ENCODE measurements at regions not wholly inside any gene's neighbourhood (a gene's known extent, or its start where the extent isn't known, plus 50 kb on each side); places are given as distances from the start of the nearest gene placed in this dataset.

GRCh38 chr3:83946554-83946953 lies 1012.2 kb upstream of the CADM2 start:
- 70% methylated on average over 4 of the region's 4 CpGs for WGBS
- Histone ChIP-seq H3K9me3 (ENCODE audit: insufficient read depth, low read depth, low read length) (no peaks in the 10 kb centered on the region), H3K27ac (ENCODE audit: low read depth, low read length) (no peak overlapping the region)

GRCh38 chr3:83948771-83949170 lies 1010.0 kb upstream of the CADM2 start:
- Histone ChIP-seq H3K27ac (ENCODE audit: low read depth, low read length) (no peak overlapping the region), H3K4me1 (ENCODE audit: insufficient read depth, low read length) (0 out of 2 replicates have a peak, but pooled peaks cover 4% of the 10 kb centered on the region)
- WGBS, result no CpG with 5 or more reads among the region's 1 CpG

More at GRCh38 chr3:83946554-83946953, 1012.2 kb upstream of the CADM2 start:
- Histone ChIP-seq H3K27me3 (ENCODE audit: insufficient read depth, low read length) (no peaks in the 10 kb centered on the region), H3K36me3 (ENCODE audit: insufficient read depth, low read length) (no peaks in the 10 kb centered on the region), H3K4me3 (ENCODE audit: low read length) (no peak overlapping the region), H3K9ac (ENCODE audit: low read depth, low read length) (no peak overlapping the region), H3K4me1 (ENCODE audit: insufficient read depth, low read length) (no peaks in the 10 kb centered on the region)

GRCh38 chr3:83953417-83954089 lies 1005.2 kb upstream of the CADM2 start:
- Histone ChIP-seq H3K4me1 (ENCODE audit: insufficient read depth, low read length) (peaks cover 11% of the 10 kb centered on the region; the same call in 1 of the 2 replicates), H3K9ac (ENCODE audit: low read depth, low read length) (no peak overlapping the region), H3K4me3 (ENCODE audit: low read length) (no peak overlapping the region), H3K27ac (ENCODE audit: low read depth, low read length) (no peak overlapping the region), H3K36me3 (ENCODE audit: insufficient read depth, low read length) (no peaks in the 10 kb centered on the region), H3K9me3 (ENCODE audit: insufficient read depth, low read depth, low read length) (no peaks in the 10 kb centered on the region), H3K27me3 (ENCODE audit: insufficient read depth, low read length) (no peaks in the 10 kb centered on the region)
- 88% methylated on average over 1 of the region's 3 CpGs for WGBS

More at GRCh38 chr3:83948771-83949170, 1010.0 kb upstream of the CADM2 start:
- Histone ChIP-seq H3K4me3 (ENCODE audit: low read length) (no peak overlapping the region), H3K36me3 (ENCODE audit: insufficient read depth, low read length) (no peaks in the 10 kb centered on the region), H3K27me3 (ENCODE audit: insufficient read depth, low read length) (no peaks in the 10 kb centered on the region), H3K9ac (ENCODE audit: low read depth, low read length) (no peak overlapping the region), H3K9me3 (ENCODE audit: insufficient read depth, low read depth, low read length) (no peaks in the 10 kb centered on the region)

GRCh38 chr3:83956431-83956830 lies 1002.4 kb upstream of the CADM2 start:
- no peaks in the 10 kb centered on the region for H3K27me3 ChIP-seq (ENCODE audit: insufficient read depth, low read length)
- H3K9me3 ChIP-seq (ENCODE audit: insufficient read depth, low read depth, low read length), result no peaks in the 10 kb centered on the region
- 91% methylated on average over 3 of the region's 3 CpGs for WGBS
- peaks cover 11% of the 10 kb centered on the region; the same call in 1 of the 2 replicates for H3K4me1 ChIP-seq (ENCODE audit: insufficient read depth, low read length)
- H3K27ac ChIP-seq (ENCODE audit: low read depth, low read length), result no peak overlapping the region
- no peak overlapping the region for H3K4me3 ChIP-seq (ENCODE audit: low read length)
- no peak overlapping the region for H3K9ac ChIP-seq (ENCODE audit: low read depth, low read length)
- H3K36me3 ChIP-seq (ENCODE audit: insufficient read depth, low read length), result no peaks in the 10 kb centered on the region

- H3K27me3 ChIP-seq (ENCODE audit: insufficient read depth, low read length), result no peaks in the 10 kb centered on the region
- no peak overlapping the region for H3K9ac ChIP-seq (ENCODE audit: low read depth, low read length)
- WGBS, result 92% methylated on average over 7 of the region's 7 CpGs
- no peak overlapping the region for H3K4me3 ChIP-seq (ENCODE audit: low read length)
- no peaks in the 10 kb centered on the region for H3K4me1 ChIP-seq (ENCODE audit: insufficient read depth, low read length)
- H3K9me3 ChIP-seq (ENCODE audit: insufficient read depth, low read depth, low read length), result no peaks in the 10 kb centered on the region; the same call in 1 of the 2 replicates
- no peak overlapping the region for H3K27ac ChIP-seq (ENCODE audit: low read depth, low read length)
- H3K36me3 ChIP-seq (ENCODE audit: insufficient read depth, low read length), result no peaks in the 10 kb centered on the region
Measured at GRCh38 chr3:83968356-83968755, 990.4 kb upstream of the CADM2 start.

GRCh38 chr3:83971666-83972065 lies 987.1 kb upstream of the CADM2 start:
- Histone ChIP-seq H3K27me3 (ENCODE audit: insufficient read depth, low read length) (no peaks in the 10 kb centered on the region), H3K4me3 (ENCODE audit: low read length) (no peak overlapping the region), H3K36me3 (ENCODE audit: insufficient read depth, low read length) (no peaks in the 10 kb centered on the region), H3K9me3 (ENCODE audit: insufficient read depth, low read depth, low read length) (no peaks in the 10 kb centered on the region), H3K9ac (ENCODE audit: low read depth, low read length) (no peak overlapping the region), H3K27ac (ENCODE audit: low read depth, low read length) (no peak overlapping the region), H3K4me1 (ENCODE audit: insufficient read depth, low read length) (no peaks in the 10 kb centered on the region)
- 98% methylated on average over 1 of the region's 1 CpG for WGBS

GRCh38 chr3:84008623-84009022 lies 950.2 kb upstream of the CADM2 start:
- no peaks in the 10 kb centered on the region for H3K36me3 ChIP-seq (ENCODE audit: insufficient read depth, low read length)
- 90% methylated on average over 1 of the region's 1 CpG for WGBS
- H3K4me1 ChIP-seq (ENCODE audit: insufficient read depth, low read length), result no peaks in the 10 kb centered on the region
- no peak overlapping the region for H3K9ac ChIP-seq (ENCODE audit: low read depth, low read length)
- no peaks in the 10 kb centered on the region for H3K9me3 ChIP-seq (ENCODE audit: insufficient read depth, low read depth, low read length)
- no peak overlapping the region for H3K27ac ChIP-seq (ENCODE audit: low read depth, low read length)
- H3K4me3 ChIP-seq (ENCODE audit: low read length), result no peak overlapping the region
- no peaks in the 10 kb centered on the region for H3K27me3 ChIP-seq (ENCODE audit: insufficient read depth, low read length)

- 97% methylated on average over 3 of the region's 4 CpGs for WGBS
- H3K27me3 ChIP-seq (ENCODE audit: insufficient read depth, low read length), result no peaks in the 10 kb centered on the region
- H3K36me3 ChIP-seq (ENCODE audit: insufficient read depth, low read length), result no peaks in the 10 kb centered on the region
- no peak overlapping the region for H3K9ac ChIP-seq (ENCODE audit: low read depth, low read length)
- no peaks in the 10 kb centered on the region for H3K9me3 ChIP-seq (ENCODE audit: insufficient read depth, low read depth, low read length)
- no peak overlapping the region for H3K27ac ChIP-seq (ENCODE audit: low read depth, low read length)
- no peak overlapping the region for H3K4me3 ChIP-seq (ENCODE audit: low read length)
- H3K4me1 ChIP-seq (ENCODE audit: insufficient read depth, low read length), result no peaks in the 10 kb centered on the region
Measured at GRCh38 chr3:84023842-84024241, 934.9 kb upstream of the CADM2 start.

GRCh38 chr3:84039099-84039498 lies 919.7 kb upstream of the CADM2 start:
- no peaks in the 10 kb centered on the region for H3K36me3 ChIP-seq (ENCODE audit: insufficient read depth, low read length)
- H3K27ac ChIP-seq (ENCODE audit: low read depth, low read length), result no peak overlapping the region
- H3K4me1 ChIP-seq (ENCODE audit: insufficient read depth, low read length), result no peaks in the 10 kb centered on the region
- H3K9ac ChIP-seq (ENCODE audit: low read depth, low read length), result no peak overlapping the region
- no peaks in the 10 kb centered on the region for H3K27me3 ChIP-seq (ENCODE audit: insufficient read depth, low read length)
- 87% methylated on average over 3 of the region's 3 CpGs for WGBS
- H3K4me3 ChIP-seq (ENCODE audit: low read length), result no peak overlapping the region
- H3K9me3 ChIP-seq (ENCODE audit: insufficient read depth, low read depth, low read length), result peaks cover 5% of the 10 kb centered on the region; the same call in 1 of the 2 replicates

GRCh38 chr3:84042399-84043106 lies 916.2 kb upstream of the CADM2 start:
- Histone ChIP-seq H3K4me1 (ENCODE audit: insufficient read depth, low read length) (no peaks in the 10 kb centered on the region), H3K36me3 (ENCODE audit: insufficient read depth, low read length) (no peaks in the 10 kb centered on the region)
- 94% methylated on average over 2 of the region's 3 CpGs for WGBS

GRCh38 chr3:84066915-84067314 lies 891.9 kb upstream of the CADM2 start:
- Histone ChIP-seq H3K4me1 (ENCODE audit: insufficient read depth, low read length) (peaks cover 10% of the 10 kb centered on the region), H3K27me3 (ENCODE audit: insufficient read depth, low read length) (no peaks in the 10 kb centered on the region), H3K36me3 (ENCODE audit: insufficient read depth, low read length) (no peaks in the 10 kb centered on the region), H3K27ac (ENCODE audit: low read depth, low read length) (peak overlapping the region; percentile 58; the same call in 1 of the 2 replicates), H3K9ac (ENCODE audit: low read depth, low read length) (no peak overlapping the region), H3K4me3 (ENCODE audit: low read length) (no peak overlapping the region), H3K9me3 (ENCODE audit: insufficient read depth, low read depth, low read length) (peaks cover 3% of the 10 kb centered on the region)
- WGBS, result 84% methylated on average over 1 of the region's 1 CpG

More at GRCh38 chr3:84042399-84043106, 916.2 kb upstream of the CADM2 start:
- H3K4me3 ChIP-seq (ENCODE audit: low read length), result no peak overlapping the region
- no peaks in the 10 kb centered on the region for H3K9me3 ChIP-seq (ENCODE audit: insufficient read depth, low read depth, low read length)
- no peak overlapping the region for H3K27ac ChIP-seq (ENCODE audit: low read depth, low read length)
- H3K9ac ChIP-seq (ENCODE audit: low read depth, low read length), result no peak overlapping the region
- no peaks in the 10 kb centered on the region for H3K27me3 ChIP-seq (ENCODE audit: insufficient read depth, low read length)
